HEK293 (cell line): ENCODE measurements at regions not wholly inside any gene's neighbourhood (a gene's known extent, or its start where the extent isn't known, plus 50 kb on each side); places are given as distances from the start of the nearest gene placed in this dataset.

Experiments
- BCL11A ChIP-seq: fragments of 450-650 bp; formaldehyde crosslinking; IDR thresholded peaks from 2 replicates; pipeline ENCODE4 v1.5.1; 2016; ENCODE audit warnings: low read depth, missing biosample characterization, missing genetic modification characterization
- GLI4 ChIP-seq: fragments of 450-650 bp; formaldehyde crosslinking; IDR thresholded peaks from 2 replicates; pipeline ENCODE4 v1.5.1; 2016; ENCODE audit warnings: missing biosample characterization, missing genetic modification characterization
- GLIS2 ChIP-seq: fragments of 450-650 bp; formaldehyde crosslinking; IDR thresholded peaks from 2 replicates; pipeline ENCODE4 v1.5.1; 2016; ENCODE audit warnings: missing biosample characterization, missing genetic modification characterization
- SP2 ChIP-seq: fragments of 450-650 bp; formaldehyde crosslinking; IDR thresholded peaks from 2 replicates; pipeline ENCODE4 v1.5.1; 2016; ENCODE audit warnings: missing biosample characterization, missing genetic modification characterization
- ZNF114 ChIP-seq: fragments of 450-650 bp; formaldehyde crosslinking; IDR thresholded peaks from 2 replicates; pipeline ENCODE4 v1.5.0; 2017; ENCODE audit warnings: missing biosample characterization, missing genetic modification characterization
- ZNF121 ChIP-seq: fragments of 450-650 bp; formaldehyde crosslinking; IDR thresholded peaks from 2 replicates; pipeline ENCODE4 v1.5.1; 2016; ENCODE audit warnings: missing biosample characterization, missing genetic modification characterization
- ZNF138 ChIP-seq: fragments of 450-650 bp; formaldehyde crosslinking; IDR thresholded peaks from 2 replicates; pipeline ENCODE4 v1.5.1; 2016; ENCODE audit warnings: missing biosample characterization, missing genetic modification characterization, borderline replicate concordance
- ZNF221 ChIP-seq: fragments of 450-650 bp; formaldehyde crosslinking; IDR thresholded peaks from 2 replicates; pipeline ENCODE4 v1.5.1; 2017; ENCODE audit warnings: missing biosample characterization, missing genetic modification characterization, borderline replicate concordance
- ZNF423 ChIP-seq: fragments of 450-650 bp; formaldehyde crosslinking; IDR thresholded peaks from 2 replicates; pipeline ENCODE4 v1.5.1; 2016; ENCODE audit warnings: missing biosample characterization, missing genetic modification characterization
- ZNF501 ChIP-seq: fragments of 450-650 bp; formaldehyde crosslinking; IDR thresholded peaks from 2 replicates; pipeline ENCODE4 v1.5.1; 2016; ENCODE audit warnings: missing biosample characterization, missing genetic modification characterization
- ZSCAN23 ChIP-seq: fragments of 450-650 bp; formaldehyde crosslinking; IDR thresholded peaks from 2 replicates; pipeline ENCODE4 v1.5.1; 2016; ENCODE audit warnings: missing biosample characterization, missing genetic modification characterization
- ZXDB ChIP-seq: fragments of 450-650 bp; formaldehyde crosslinking; IDR thresholded peaks from 2 replicates; pipeline ENCODE4 v1.5.1; 2016; ENCODE audit warnings: missing biosample characterization, missing genetic modification characterization
- TF ChIP-seq, protein P1 (sequence below): fragments of 450-650 bp; formaldehyde crosslinking; IDR thresholded peaks from 2 replicates; pipeline ENCODE4 v1.5.1; 2016; ENCODE audit warnings: missing biosample characterization, missing genetic modification characterization
- TF ChIP-seq, protein P2 (sequence below): fragments of 450-650 bp; formaldehyde crosslinking; IDR thresholded peaks from 2 replicates; pipeline ENCODE4 v1.5.1; 2016; ENCODE audit warnings: missing biosample characterization, missing genetic modification characterization

DNA sequence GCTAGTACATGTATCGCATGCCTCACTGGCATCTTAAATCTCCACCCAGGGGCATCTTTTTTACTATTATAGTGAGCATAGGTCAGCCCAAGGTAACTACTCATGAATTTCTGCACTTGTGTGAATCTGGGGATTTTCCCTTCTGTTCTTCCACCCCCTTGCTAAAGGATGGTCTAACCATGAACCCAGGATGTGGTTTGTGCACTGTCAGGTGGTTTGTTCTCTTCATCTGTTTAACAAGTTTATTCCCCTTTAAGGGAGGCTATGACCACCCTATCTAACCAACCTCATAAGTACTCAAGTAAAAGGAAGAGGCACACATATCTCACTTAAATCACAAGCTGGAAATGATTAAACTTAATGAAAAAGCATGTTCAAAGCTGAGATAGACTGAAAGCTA, 243.0 kb downstream of the RPRM start:
- TF ChIP-seq ZSCAN23 (tag by site-specific recombination) (no peak), ZNF121 (tag by site-specific recombination) (no peak), ZXDB (tag by site-specific recombination) (no peak), ZNF114 (no peak), ZNF221 (no peak), ZNF138 (tag by site-specific recombination) (no peak), ZNF501 (tag by site-specific recombination) (no peak), BCL11A (tag by site-specific recombination) (no peak), ZNF423 (tag by site-specific recombination) (no peak), GLI4 (tag by site-specific recombination) (no peak), GLIS2 (tag by site-specific recombination) (no peak), SP2 (no peak)
- TF ChIP-seq, protein P1, sequence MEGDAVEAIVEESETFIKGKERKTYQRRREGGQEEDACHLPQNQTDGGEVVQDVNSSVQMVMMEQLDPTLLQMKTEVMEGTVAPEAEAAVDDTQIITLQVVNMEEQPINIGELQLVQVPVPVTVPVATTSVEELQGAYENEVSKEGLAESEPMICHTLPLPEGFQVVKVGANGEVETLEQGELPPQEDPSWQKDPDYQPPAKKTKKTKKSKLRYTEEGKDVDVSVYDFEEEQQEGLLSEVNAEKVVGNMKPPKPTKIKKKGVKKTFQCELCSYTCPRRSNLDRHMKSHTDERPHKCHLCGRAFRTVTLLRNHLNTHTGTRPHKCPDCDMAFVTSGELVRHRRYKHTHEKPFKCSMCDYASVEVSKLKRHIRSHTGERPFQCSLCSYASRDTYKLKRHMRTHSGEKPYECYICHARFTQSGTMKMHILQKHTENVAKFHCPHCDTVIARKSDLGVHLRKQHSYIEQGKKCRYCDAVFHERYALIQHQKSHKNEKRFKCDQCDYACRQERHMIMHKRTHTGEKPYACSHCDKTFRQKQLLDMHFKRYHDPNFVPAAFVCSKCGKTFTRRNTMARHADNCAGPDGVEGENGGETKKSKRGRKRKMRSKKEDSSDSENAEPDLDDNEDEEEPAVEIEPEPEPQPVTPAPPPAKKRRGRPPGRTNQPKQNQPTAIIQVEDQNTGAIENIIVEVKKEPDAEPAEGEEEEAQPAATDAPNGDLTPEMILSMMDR (tag by site-specific recombination): no peak
- TF ChIP-seq, protein P2, sequence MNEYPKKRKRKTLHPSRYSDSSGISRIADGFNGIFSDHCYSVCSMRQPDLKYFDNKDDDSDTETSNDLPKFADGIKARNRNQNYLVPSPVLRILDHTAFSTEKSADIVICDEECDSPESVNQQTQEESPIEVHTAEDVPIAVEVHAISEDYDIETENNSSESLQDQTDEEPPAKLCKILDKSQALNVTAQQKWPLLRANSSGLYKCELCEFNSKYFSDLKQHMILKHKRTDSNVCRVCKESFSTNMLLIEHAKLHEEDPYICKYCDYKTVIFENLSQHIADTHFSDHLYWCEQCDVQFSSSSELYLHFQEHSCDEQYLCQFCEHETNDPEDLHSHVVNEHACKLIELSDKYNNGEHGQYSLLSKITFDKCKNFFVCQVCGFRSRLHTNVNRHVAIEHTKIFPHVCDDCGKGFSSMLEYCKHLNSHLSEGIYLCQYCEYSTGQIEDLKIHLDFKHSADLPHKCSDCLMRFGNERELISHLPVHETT: no peak
